Nephron progenitor cell (in vitro differentiated cells): ENCODE measurements at regions not wholly inside any gene's neighbourhood (a gene's known extent, or its start where the extent isn't known, plus 50 kb on each side); places are given as distances from the start of the nearest gene placed in this dataset.

Source experiments
- DNase-seq: peaks from one replicate; pipeline ENCODE4 v3.0.0; 2021
- H3K27ac Mint-ChIP-seq: 2 replicates; pipeline ENCODE4 v1.8.0; 2021; ENCODE audit warnings: mild to moderate bottlenecking, moderate library complexity, mixed read lengths
- H3K27me3 Mint-ChIP-seq: 2 replicates; pipeline ENCODE4 v1.8.0; 2021; ENCODE audit warnings: mild to moderate bottlenecking, low read depth, mixed read lengths; ENCODE audit not compliant: poor library complexity
- H3K36me3 Mint-ChIP-seq: 2 replicates; pipeline ENCODE4 v1.8.0; 2021; ENCODE audit warnings: low read depth, mixed read lengths
- H3K4me1 Mint-ChIP-seq: 2 replicates; pipeline ENCODE4 v1.8.0; 2021; ENCODE audit warnings: mixed read lengths
- H3K4me3 Mint-ChIP-seq: 2 replicates; pipeline ENCODE4 v1.8.0; 2021; ENCODE audit warnings: mild to moderate bottlenecking, moderate library complexity, mixed read lengths
- H3K9me3 Mint-ChIP-seq: 2 replicates; pipeline ENCODE4 v1.8.0; 2021; ENCODE audit warnings: mild to moderate bottlenecking, moderate library complexity, mixed read lengths
- TF ChIP-seq, protein P1 (sequence below): fragments of 200-600 bp; sonication (generic); IDR thresholded peaks from 2 replicates; pipeline ENCODE4 v1.5.0; 2021; ENCODE audit warnings: antibody characterized with exemption

DNA sequence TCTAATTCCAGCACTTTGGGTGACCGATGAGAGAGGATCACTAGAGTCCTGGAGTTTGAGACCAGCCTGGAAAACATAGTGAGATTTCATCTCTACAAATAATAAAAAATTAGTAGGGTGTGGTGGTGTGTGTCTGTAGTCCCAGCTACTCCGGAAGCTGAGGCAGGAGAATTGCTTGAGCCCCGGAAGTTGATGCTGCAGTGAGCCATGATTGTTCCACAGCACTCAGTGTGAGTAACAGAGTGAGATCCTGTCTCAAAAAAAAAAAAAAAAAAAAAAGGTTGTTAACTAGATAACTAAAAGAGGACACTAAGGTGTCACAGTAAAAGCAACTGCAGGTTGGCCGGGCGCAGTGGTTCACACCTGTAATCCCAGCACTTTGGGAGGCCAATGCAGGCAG lies 121.3 kb upstream of the MAX start:
- Mint-ChIP-seq H3K36me3 (no peaks in the 10 kb centered on the region), H3K4me1 (peaks cover 7% of the 10 kb centered on the region), H3K9me3 (no peaks in the 10 kb centered on the region), H3K27ac (no peak overlapping the region), H3K4me3 (no peak overlapping the region), H3K27me3 (peaks cover 4% of the 10 kb centered on the region)
- DNase-seq = no peak
- TF ChIP-seq, protein P1, sequence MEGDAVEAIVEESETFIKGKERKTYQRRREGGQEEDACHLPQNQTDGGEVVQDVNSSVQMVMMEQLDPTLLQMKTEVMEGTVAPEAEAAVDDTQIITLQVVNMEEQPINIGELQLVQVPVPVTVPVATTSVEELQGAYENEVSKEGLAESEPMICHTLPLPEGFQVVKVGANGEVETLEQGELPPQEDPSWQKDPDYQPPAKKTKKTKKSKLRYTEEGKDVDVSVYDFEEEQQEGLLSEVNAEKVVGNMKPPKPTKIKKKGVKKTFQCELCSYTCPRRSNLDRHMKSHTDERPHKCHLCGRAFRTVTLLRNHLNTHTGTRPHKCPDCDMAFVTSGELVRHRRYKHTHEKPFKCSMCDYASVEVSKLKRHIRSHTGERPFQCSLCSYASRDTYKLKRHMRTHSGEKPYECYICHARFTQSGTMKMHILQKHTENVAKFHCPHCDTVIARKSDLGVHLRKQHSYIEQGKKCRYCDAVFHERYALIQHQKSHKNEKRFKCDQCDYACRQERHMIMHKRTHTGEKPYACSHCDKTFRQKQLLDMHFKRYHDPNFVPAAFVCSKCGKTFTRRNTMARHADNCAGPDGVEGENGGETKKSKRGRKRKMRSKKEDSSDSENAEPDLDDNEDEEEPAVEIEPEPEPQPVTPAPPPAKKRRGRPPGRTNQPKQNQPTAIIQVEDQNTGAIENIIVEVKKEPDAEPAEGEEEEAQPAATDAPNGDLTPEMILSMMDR = no peak

GRCh38 chr14:65224799-65225198 lies 122.5 kb upstream of the MAX start:
- no peak for DNase-seq
- no peaks in the 10 kb centered on the region for H3K36me3 Mint-ChIP-seq
- TF ChIP-seq, protein P1 = no peak
- H3K9me3 Mint-ChIP-seq = no peaks in the 10 kb centered on the region
- H3K4me1 Mint-ChIP-seq = peaks cover 19% of the 10 kb centered on the region
- no peak overlapping the region for H3K4me3 Mint-ChIP-seq
- peaks cover 6% of the 10 kb centered on the region for H3K27me3 Mint-ChIP-seq
- H3K27ac Mint-ChIP-seq = no peak overlapping the region

- H3K27ac Mint-ChIP-seq = no peak overlapping the region
- H3K27me3 Mint-ChIP-seq = peaks cover 12% of the 10 kb centered on the region
These were observed 123.2 kb upstream of the MAX start for GRCh38 chr14:65225299-65226159.

GRCh38 chr14:65226824-65227604 lies 124.7 kb upstream of the MAX start:
- DNase-seq = no peak

More at GRCh38 chr14:65225299-65226159, 123.2 kb upstream of the MAX start:
- no peaks in the 10 kb centered on the region for H3K36me3 Mint-ChIP-seq
- H3K4me3 Mint-ChIP-seq = no peak overlapping the region
- TF ChIP-seq, protein P1 = no peak
- no peak for DNase-seq
- no peaks in the 10 kb centered on the region for H3K9me3 Mint-ChIP-seq
- H3K4me1 Mint-ChIP-seq = peaks cover 25% of the 10 kb centered on the region

DNA sequence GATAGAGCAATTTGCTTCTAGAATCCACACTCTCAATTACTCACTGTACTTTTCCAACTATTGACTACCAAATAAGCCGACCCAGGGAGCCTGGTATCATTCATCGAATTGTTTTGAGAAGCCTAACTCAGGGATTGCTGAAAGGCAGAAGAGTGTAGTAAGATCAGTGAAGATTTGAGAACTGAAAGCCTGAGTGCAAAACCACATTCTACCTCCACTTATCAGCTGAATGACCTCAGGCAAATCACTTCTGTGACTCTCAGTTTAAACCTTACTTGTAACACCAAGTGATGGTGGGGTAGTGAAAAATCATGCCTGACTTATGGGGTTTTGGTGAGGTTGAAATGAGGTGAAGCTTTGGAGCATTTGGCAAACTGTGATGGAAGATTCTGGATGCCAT lies 126.1 kb upstream of the MAX start:
- DNase-seq = no peak
- Mint-ChIP-seq H3K36me3 (no peaks in the 10 kb centered on the region), H3K4me1 (peaks cover 27% of the 10 kb centered on the region), H3K9me3 (no peaks in the 10 kb centered on the region), H3K27me3 (peaks cover 13% of the 10 kb centered on the region), H3K4me3 (no peak overlapping the region), H3K27ac (no peak overlapping the region)
- TF ChIP-seq, protein P1 = no peak

More at GRCh38 chr14:65226824-65227604, 124.7 kb upstream of the MAX start:
- H3K36me3 Mint-ChIP-seq = no peaks in the 10 kb centered on the region
- H3K4me1 Mint-ChIP-seq = peaks cover 27% of the 10 kb centered on the region
- H3K9me3 Mint-ChIP-seq = no peaks in the 10 kb centered on the region
- no peak overlapping the region for H3K4me3 Mint-ChIP-seq
- TF ChIP-seq, protein P1 = no peak
- peaks cover 10% of the 10 kb centered on the region for H3K27me3 Mint-ChIP-seq
- H3K27ac Mint-ChIP-seq = no peak overlapping the region
